HL-60 (cell line): ENCODE measurements at regions not wholly inside any gene's neighbourhood (a gene's known extent, or its start where the extent isn't known, plus 50 kb on each side); places are given as distances from the start of the nearest gene placed in this dataset.

Experiments
- GABPA ChIP-seq: IDR thresholded peaks from 2 replicates; pipeline ENCODE4 v1.6.1; 2012; ENCODE audit warnings: low read depth
- TF ChIP-seq, protein P1 (sequence below): IDR thresholded peaks from one replicate; pipeline ENCODE4 v1.5.1; 2011; ENCODE audit warnings: low read length, control low read depth, inconsistent platforms; ENCODE audit not compliant: insufficient read depth

DNA sequence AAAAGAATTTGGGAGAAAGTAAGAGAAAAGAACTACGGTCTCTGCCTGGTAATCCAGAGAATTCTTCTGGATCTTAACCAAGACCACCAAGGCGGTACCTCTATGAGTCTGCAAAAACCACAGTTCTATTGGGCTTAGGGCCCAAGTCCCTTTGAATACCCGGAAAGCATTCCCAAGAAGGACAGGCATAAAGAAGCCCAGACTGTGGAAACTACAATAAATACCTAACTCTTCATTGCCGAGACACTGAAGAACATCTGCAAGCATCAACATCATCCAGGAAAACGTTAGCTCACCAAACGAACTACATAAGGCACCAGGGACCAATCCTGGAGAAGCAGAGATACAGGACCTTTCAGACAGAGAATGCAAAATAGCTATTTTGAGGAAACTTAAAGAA is 162.3 kb upstream of the TMC3 start:
- TF ChIP-seq GABPA, result no peak
- TF ChIP-seq, protein P1, sequence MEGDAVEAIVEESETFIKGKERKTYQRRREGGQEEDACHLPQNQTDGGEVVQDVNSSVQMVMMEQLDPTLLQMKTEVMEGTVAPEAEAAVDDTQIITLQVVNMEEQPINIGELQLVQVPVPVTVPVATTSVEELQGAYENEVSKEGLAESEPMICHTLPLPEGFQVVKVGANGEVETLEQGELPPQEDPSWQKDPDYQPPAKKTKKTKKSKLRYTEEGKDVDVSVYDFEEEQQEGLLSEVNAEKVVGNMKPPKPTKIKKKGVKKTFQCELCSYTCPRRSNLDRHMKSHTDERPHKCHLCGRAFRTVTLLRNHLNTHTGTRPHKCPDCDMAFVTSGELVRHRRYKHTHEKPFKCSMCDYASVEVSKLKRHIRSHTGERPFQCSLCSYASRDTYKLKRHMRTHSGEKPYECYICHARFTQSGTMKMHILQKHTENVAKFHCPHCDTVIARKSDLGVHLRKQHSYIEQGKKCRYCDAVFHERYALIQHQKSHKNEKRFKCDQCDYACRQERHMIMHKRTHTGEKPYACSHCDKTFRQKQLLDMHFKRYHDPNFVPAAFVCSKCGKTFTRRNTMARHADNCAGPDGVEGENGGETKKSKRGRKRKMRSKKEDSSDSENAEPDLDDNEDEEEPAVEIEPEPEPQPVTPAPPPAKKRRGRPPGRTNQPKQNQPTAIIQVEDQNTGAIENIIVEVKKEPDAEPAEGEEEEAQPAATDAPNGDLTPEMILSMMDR, result no peak
